ENCODE measurements at regions not wholly inside any gene's neighbourhood (a gene's known extent, or its start where the extent isn't known, plus 50 kb on each side); places are given as distances from the start of the nearest gene placed in this dataset.
"Not testable (repeated sequence)": the region's sequence is repeated elsewhere in the genome, so short reads cannot be mapped to it uniquely, and the experiment has no call there.

GRCh38 chr15:21174761-21175160 is 265.5 kb downstream of the POTEB3 start:
- DNase-seq (ENCODE audit: low read depth, low spot score) = not testable (repeated sequence)

- DNase-seq (ENCODE audit: low read depth, low spot score) = not testable (repeated sequence)
Observed at GRCh38 chr15:21151203-21151966, 285.3 kb upstream of the POTEB2 start.

- DNase-seq (ENCODE audit: low read depth, low spot score) = not testable (repeated sequence)
Observed at GRCh38 chr15:21148136-21148535, 282.0 kb upstream of the POTEB2 start.

GRCh38 chr15:21133893-21134292 is 267.8 kb upstream of the POTEB2 start:
- DNase-seq (ENCODE audit: low read depth, low spot score) = not testable (repeated sequence)

GRCh38 chr15:21112271-21113053 is 246.3 kb upstream of the POTEB2 start:
- DNase-seq (ENCODE audit: low read depth, low spot score) = peak; percentile 2

- DNase-seq (ENCODE audit: low read depth, low spot score) = peak; percentile 5
Observed at GRCh38 chr15:21111861-21112260, 245.7 kb upstream of the POTEB2 start.

- not testable (repeated sequence) for DNase-seq (ENCODE audit: low read depth, low spot score)
Observed at GRCh38 chr15:21111172-21111571, 245.1 kb upstream of the POTEB2 start.

GRCh38 chr15:21110187-21110804 is 244.2 kb upstream of the POTEB2 start:
- not testable (repeated sequence) for DNase-seq (ENCODE audit: low read depth, low spot score)

GRCh38 chr15:21108384-21108783 is 242.3 kb upstream of the POTEB2 start:
- not testable (repeated sequence) for DNase-seq (ENCODE audit: low read depth, low spot score)

- not testable (repeated sequence) for DNase-seq (ENCODE audit: low read depth, low spot score)
Observed at GRCh38 chr15:21107399-21108381, 241.6 kb upstream of the POTEB2 start.

- DNase-seq (ENCODE audit: low read depth, low spot score) = not testable (repeated sequence)
Observed at GRCh38 chr15:21096599-21096998, 230.5 kb upstream of the POTEB2 start.

GRCh38 chr15:21079544-21079943 is 213.4 kb upstream of the POTEB2 start:
- DNase-seq (ENCODE audit: low read depth, low spot score) = not testable (repeated sequence)

GRCh38 chr15:21068917-21069316 is 202.8 kb upstream of the POTEB2 start:
- DNase-seq (ENCODE audit: low read depth, low spot score) = not testable (repeated sequence)

- DNase-seq (ENCODE audit: low read depth, low spot score) = not testable (repeated sequence)
Observed at GRCh38 chr15:21063512-21063911, 197.4 kb upstream of the POTEB2 start.

GRCh38 chr15:21062619-21063163 is 196.6 kb upstream of the POTEB2 start:
- DNase-seq (ENCODE audit: low read depth, low spot score) = not testable (repeated sequence)

GRCh38 chr15:21051866-21052265 is 185.8 kb upstream of the POTEB2 start:
- DNase-seq (ENCODE audit: low read depth, low spot score) = not testable (repeated sequence)

- not testable (repeated sequence) for DNase-seq (ENCODE audit: low read depth, low spot score)
Observed at GRCh38 chr15:21031703-21032102, 165.6 kb upstream of the POTEB2 start.

- not testable (repeated sequence) for DNase-seq (ENCODE audit: low read depth, low spot score)
Observed at GRCh38 chr15:21029001-21029400, 162.9 kb upstream of the POTEB2 start.

GRCh38 chr15:21027942-21028341 is 161.8 kb upstream of the POTEB2 start:
- not testable (repeated sequence) for DNase-seq (ENCODE audit: low read depth, low spot score)

- not testable (repeated sequence) for DNase-seq (ENCODE audit: low read depth, low spot score)
Observed at GRCh38 chr15:21026848-21027247, 160.7 kb upstream of the POTEB2 start.

Measured in brain pericyte (primary cell).